Common myeloid progenitor, CD34-positive (primary cell): ENCODE measurements at regions not wholly inside any gene's neighbourhood (a gene's known extent, or its start where the extent isn't known, plus 50 kb on each side); places are given as distances from the start of the nearest gene placed in this dataset.

Source experiments
- CTCF ChIA-PET: fragments of 350-600 bp; sonication (Branson Sonifier 250); formaldehyde crosslinking; loops from one replicate; lab custom pipeline; 2021; ENCODE audit warnings: antibody characterized with exemption; lab: Charles Lee
- POLR2A ChIA-PET: fragments of 350-600 bp; sonication (Branson Sonifier 250); formaldehyde crosslinking; loops from one replicate; lab custom pipeline; 2021; ENCODE audit warnings: antibody characterized with exemption; lab: Charles Lee
- DNase-seq, 3 donors: peaks; one replicate each; pipeline versions ENCODE4 v3.0.0 to v3.0.0-alpha.2; 2013
- H3K27ac ChIP-seq, 2 experiments: 1 replicate in 1 of 2; 2 replicates in 1 of 2; pipeline ENCODE4 v1.7.0; 2013; ENCODE audit warnings: inconsistent platforms in 2 of 2, low read length in 2 of 2, mild to moderate bottlenecking in 2 of 2, low read depth in 1 of 2, moderate library complexity in 1 of 2; ENCODE audit not compliant: severe bottlenecking in 2 of 2, insufficient read depth in 1 of 2, poor library complexity in 1 of 2
- H3K27me3 ChIP-seq, 5 experiments: replicated peaks in 2 of 5; 1 replicate in 3 of 5; 2 replicates in 2 of 5; pipeline versions ENCODE4 v1.6.1 to v1.7.0; 2013; ENCODE audit warnings: low read length in 4 of 5, mild to moderate bottlenecking in 2 of 5, moderate library complexity in 2 of 5, inconsistent platforms in 1 of 5; ENCODE audit not compliant: insufficient read depth in 5 of 5, control insufficient read depth in 4 of 5
- H3K36me3 ChIP-seq, 4 experiments: 1 replicate in 2 of 4; 2 replicates in 2 of 4; pipeline versions ENCODE4 v1.6.1 to v1.7.0; 2013; ENCODE audit warnings: low read length in 3 of 4, control low read depth in 1 of 4, mild to moderate bottlenecking in 1 of 4; ENCODE audit not compliant: control insufficient read depth in 4 of 4, insufficient read depth in 4 of 4
- H3K4me1 ChIP-seq, 4 experiments: 1 replicate in 3 of 4; 2 replicates in 1 of 4; pipeline versions ENCODE4 v1.6.1 to v1.7.1; 2013; ENCODE audit warnings: low read length in 3 of 4, mild to moderate bottlenecking in 3 of 4, control low read depth in 1 of 4, inconsistent platforms in 1 of 4, moderate library complexity in 1 of 4; ENCODE audit not compliant: control insufficient read depth in 4 of 4, insufficient read depth in 4 of 4; ENCODE audit errors: control extremely low read depth in 1 of 4
- H3K4me3 ChIP-seq, 7 experiments: 1 replicate in 4 of 7; 2 replicates in 3 of 7; pipeline versions ENCODE4 v1.5.1 to v1.7.0; 2013; ENCODE audit warnings: mild to moderate bottlenecking in 7 of 7, low read length in 6 of 7, moderate library complexity in 6 of 7, inconsistent platforms in 2 of 7, low read depth in 2 of 7, control low read depth in 1 of 7; ENCODE audit not compliant: insufficient read depth in 4 of 7, control insufficient read depth in 1 of 7; ENCODE audit errors: extremely low read depth in 1 of 7
- H3K9me3 ChIP-seq, 5 experiments: 1 replicate in 4 of 5; 2 replicates in 1 of 5; pipeline versions ENCODE4 v1.6.1 to v1.7.1; 2013; ENCODE audit warnings: low read length in 4 of 5, mild to moderate bottlenecking in 2 of 5, inconsistent platforms in 1 of 5, low read depth in 1 of 5, moderate library complexity in 1 of 5; ENCODE audit not compliant: control insufficient read depth in 4 of 5, insufficient read depth in 2 of 5; ENCODE audit errors: control extremely low read depth in 1 of 5
- WGBS: methylation state at CpG from one replicate; pipeline ENCODE4 v1.1.5; 2013; ENCODE audit not compliant: insufficient coverage; 5-methylcytosine and 5-hydroxymethylcytosine counted together

DNA sequence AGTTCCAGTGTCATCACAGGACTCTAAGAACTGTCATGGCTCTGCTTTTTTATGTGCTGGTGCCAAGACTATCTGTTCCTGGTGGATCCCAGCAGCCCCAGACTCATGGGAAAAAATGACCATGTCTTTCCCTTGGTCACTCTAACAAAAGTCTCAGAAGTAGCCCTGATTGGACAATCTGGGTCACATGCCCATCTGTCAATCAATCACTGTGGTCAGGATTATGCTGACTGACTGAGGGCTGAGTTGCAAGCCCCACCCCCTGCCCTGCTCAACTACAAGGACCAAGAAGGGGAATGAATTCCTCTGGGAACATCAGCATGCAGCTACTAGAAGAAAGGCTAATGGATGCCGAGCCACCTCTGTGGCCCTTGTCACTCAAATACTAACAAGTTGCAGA lies 91.6 kb downstream of the EDN3 start:
- H3K36me3 ChIP-seq = no peaks in the 10 kb centered on the region
- H3K4me3 ChIP-seq = no peak overlapping the region
- H3K4me1 ChIP-seq = peaks cover 0 to 4% (median 0%) of the 10 kb centered on the region in 4 experiments
- ChIA-PET CTCF (interaction anchor here (2.4 kb wide), 1 partner anchor 13 kb away, joined by 7 read pairs; no protein-coding TSS in a partner anchor), POLR2A (no interaction called here)
- DNase-seq = no peak
- no CpG with 5 or more reads among the region's 1 CpG for WGBS
- no peak overlapping the region for H3K27ac ChIP-seq
- no peaks in the 10 kb centered on the region for H3K9me3 ChIP-seq
- H3K27me3 ChIP-seq = peaks cover 0 to 10% (median 0%) of the 10 kb centered on the region in 5 experiments

DNA sequence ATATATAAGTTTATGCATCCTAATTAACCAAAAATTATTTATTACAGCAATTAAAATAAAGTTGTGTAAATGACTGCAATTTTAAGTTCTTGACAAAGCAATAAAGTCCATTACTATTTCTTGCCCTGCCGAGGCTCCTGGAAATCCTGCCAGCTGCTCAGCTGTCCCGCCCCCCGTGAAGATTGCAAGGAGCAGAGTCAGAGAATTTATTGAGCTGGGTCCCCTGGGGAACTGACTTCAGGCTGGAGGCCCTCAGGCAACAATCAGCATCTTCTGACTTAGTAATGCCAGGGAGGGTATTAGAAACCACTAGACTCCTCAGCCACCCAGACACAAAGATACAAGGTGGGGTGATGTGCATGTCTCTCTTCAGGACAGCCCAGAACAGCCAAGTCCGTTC lies 92.3 kb downstream of the EDN3 start:
- ChIA-PET POLR2A (no interaction called here), CTCF (interaction anchor here (2.4 kb wide), 1 partner anchor 12 kb away, joined by 7 read pairs; no protein-coding TSS in a partner anchor)

DNA sequence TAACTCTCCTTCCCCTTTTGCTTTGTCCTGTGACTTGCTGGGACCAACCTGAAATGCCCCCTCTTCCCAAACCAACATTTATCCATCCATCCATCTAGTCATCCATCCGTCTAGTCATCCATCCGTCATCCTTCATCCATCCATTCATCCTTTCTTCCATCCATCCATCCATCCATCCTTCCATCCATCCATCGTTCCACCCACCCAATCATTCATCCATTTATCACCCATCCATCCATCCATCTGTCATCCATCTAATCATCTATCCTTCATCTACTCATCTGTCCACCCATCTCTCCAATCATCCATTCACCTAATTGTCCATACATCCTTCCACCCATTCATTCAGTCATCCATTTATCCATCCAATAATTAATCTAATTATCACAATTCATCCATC lies 92.7 kb downstream of the EDN3 start:
- DNase-seq = no peak
- POLR2A ChIA-PET = no interaction called here
- 94% methylated on average over 3 of the region's 3 CpGs for WGBS
- no peak overlapping the region for H3K4me3 ChIP-seq
- CTCF ChIA-PET = no interaction called here
- no peaks in the 10 kb centered on the region for H3K36me3 ChIP-seq
- H3K9me3 ChIP-seq = no peaks in the 10 kb centered on the region
- peaks cover 0 to 14% (median 0%) of the 10 kb centered on the region in 5 experiments for H3K27me3 ChIP-seq
- no peak overlapping the region for H3K27ac ChIP-seq
- no peaks in the 10 kb centered on the region for H3K4me1 ChIP-seq

More for the DNA sequence above, 92.3 kb downstream of the EDN3 start:
- Histone ChIP-seq H3K9me3 (no peaks in the 10 kb centered on the region), H3K4me1 (no peaks in the 10 kb centered on the region), H3K27ac (no peak overlapping the region), H3K4me3 (no peak overlapping the region), H3K36me3 (no peaks in the 10 kb centered on the region), H3K27me3 (peaks cover 0 to 10% (median 0%) of the 10 kb centered on the region in 5 experiments)
- 70% methylated on average over 4 of the region's 4 CpGs for WGBS
- no peak for DNase-seq

DNA sequence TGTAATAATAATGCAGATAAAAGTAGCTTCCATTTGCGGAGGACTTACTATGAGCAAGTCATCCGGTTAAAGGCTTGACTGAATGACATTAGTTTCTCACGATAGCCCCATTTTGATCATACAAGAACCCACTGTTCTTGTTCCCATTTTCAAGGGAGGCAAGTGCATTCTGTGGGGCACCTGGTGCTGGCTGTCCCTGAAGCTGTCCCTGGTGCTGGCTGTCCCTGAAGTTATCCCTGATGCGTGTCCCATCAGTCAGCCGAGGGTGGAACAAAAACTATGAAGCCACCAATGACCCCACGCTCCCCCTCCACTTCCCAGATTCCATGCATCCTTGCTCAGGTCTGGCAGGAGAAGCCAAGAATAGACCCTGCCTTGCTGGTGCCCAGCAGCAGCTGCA lies 95.3 kb downstream of the EDN3 start:
- POLR2A ChIA-PET = no interaction called here
- H3K4me1 ChIP-seq = peaks cover 0 to 5% (median 2%) of the 10 kb centered on the region in 4 experiments
- CTCF ChIA-PET = interaction anchor here (2.7 kb wide), 1 partner anchor 9 kb away, joined by 11 read pairs; no protein-coding TSS in a partner anchor
- no peak overlapping the region for H3K27ac ChIP-seq
- no peaks in the 10 kb centered on the region for H3K9me3 ChIP-seq
- H3K36me3 ChIP-seq = no peaks in the 10 kb centered on the region
- H3K27me3 ChIP-seq = peaks cover 0 to 40% (median 6%) of the 10 kb centered on the region in 5 experiments
- DNase-seq = no peak
- H3K4me3 ChIP-seq = no peak overlapping the region
- 86% methylated on average over 2 of the region's 6 CpGs for WGBS

DNA sequence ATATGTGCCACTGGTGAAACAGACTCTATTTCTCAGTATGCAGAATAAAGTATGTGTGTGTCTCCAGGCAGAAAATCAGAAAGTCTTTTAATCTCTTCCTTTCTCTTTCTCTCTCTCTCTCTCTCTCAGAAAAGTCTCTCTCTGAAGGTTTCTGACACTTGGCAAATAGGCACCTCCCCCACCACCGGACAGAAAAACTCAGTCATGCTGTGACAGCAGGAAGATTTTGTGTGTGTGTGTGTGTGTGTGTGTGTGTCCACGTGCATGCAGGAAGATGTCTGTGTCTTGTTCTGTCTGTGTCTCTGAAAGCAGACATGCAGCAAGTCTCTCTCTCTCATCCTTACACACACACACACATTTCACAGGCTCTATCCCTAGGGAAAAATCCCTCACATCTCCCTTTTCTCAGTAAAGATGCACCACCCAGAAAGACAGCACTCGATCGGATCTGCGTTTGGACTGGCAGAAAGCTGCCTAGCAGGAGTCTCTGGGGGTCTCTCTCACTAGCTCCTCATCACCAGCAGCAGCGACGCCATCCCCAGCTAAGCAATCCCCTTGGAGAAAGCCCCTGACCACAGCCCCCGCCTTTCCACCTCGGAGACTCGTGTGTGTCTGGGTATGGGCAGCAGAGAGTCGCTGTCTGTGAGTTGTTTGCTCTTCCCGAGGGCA lies 98.3 kb downstream of the EDN3 start:
- Histone ChIP-seq H3K4me1 (peaks cover 1 to 20% (median 15%) of the 10 kb centered on the region in 4 experiments), H3K27ac (no peak overlapping the region), H3K4me3 (no peak overlapping the region), H3K36me3 (no peaks in the 10 kb centered on the region), H3K9me3 (no peaks in the 10 kb centered on the region), H3K27me3 (peaks cover 0 to 65% (median 16%) of the 10 kb centered on the region in 5 experiments)
- ChIA-PET POLR2A (no interaction called here), CTCF (no interaction called here)
- peak; percentile 28 to 80 (median 65) for DNase-seq
- 65% methylated on average over 10 of the region's 12 CpGs for WGBS

DNA sequence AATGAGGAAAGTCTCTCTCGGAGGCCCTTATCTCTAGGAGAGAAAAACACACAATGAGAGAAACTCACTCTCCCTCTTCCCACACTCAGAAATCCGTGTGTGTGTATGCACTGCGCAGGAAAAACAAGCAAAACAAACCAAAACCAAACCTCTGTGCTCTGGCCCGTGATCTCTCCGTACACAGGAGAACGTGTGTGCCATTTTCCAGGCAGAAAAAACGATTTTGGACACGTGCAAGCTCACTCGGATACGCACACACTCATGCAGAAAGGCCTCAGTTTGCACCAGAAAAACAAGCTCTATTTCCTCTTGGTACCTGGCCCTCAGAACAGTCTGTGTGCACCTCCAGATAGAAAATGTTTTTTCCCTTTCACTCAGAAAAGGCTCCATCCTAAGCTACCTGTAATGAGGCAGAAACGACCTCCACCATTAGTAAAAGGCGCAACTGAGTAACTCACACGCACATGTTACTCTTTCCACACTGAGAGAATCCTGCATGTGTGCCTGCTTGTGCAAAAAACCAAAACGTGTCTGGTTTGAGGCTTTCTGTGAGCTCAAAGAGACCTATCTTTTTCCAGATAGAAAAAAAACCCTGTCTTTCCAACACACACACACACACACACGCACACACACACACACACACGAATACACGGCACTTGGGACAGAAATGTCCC lies 99.2 kb downstream of the EDN3 start:
- WGBS = 78% methylated on average over 14 of the region's 17 CpGs
- H3K9me3 ChIP-seq = no peaks in the 10 kb centered on the region
- ChIA-PET CTCF (no interaction called here), POLR2A (no interaction called here)
- H3K4me1 ChIP-seq = peaks cover 1 to 22% (median 17%) of the 10 kb centered on the region in 4 experiments
- H3K27ac ChIP-seq = no peak overlapping the region
- peaks cover 0 to 68% (median 16%) of the 10 kb centered on the region in 5 experiments for H3K27me3 ChIP-seq
- H3K36me3 ChIP-seq = no peaks in the 10 kb centered on the region
- DNase-seq = no peak
- no peak overlapping the region for H3K4me3 ChIP-seq

DNA sequence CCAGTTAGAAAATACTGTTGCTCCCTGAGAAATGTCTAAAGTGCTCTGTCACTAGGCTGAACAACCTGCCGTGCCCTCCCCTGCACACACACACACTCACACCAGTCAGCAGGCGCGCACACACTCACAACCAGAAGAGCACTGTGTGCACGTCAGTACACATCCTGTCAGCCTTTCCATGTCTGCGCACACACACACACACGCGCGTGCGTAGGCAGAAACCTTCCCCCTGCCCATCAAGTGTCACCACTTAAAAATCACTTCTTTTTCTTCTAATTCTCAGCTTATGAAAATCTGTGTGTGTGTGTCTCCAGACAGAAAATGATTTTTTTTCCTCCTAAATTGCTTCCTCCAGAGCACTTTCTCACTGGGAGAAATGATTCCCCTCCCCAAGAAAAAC lies 100.3 kb downstream of the EDN3 start:
- ChIA-PET POLR2A (no interaction called here), CTCF (no interaction called here)
- H3K27me3 ChIP-seq = peaks cover 0 to 79% (median 27%) of the 10 kb centered on the region in 5 experiments

More for the DNA sequence above, 100.3 kb downstream of the EDN3 start:
- WGBS = 42% methylated on average over 3 of the region's 9 CpGs
- H3K4me1 ChIP-seq = peaks cover 1 to 22% (median 17%) of the 10 kb centered on the region in 4 experiments
- no peak overlapping the region for H3K4me3 ChIP-seq
- H3K27ac ChIP-seq = no peak overlapping the region
- H3K9me3 ChIP-seq = no peaks in the 10 kb centered on the region
- DNase-seq = peak in 2 of 3 donors; percentile 51 to 66
- no peaks in the 10 kb centered on the region for H3K36me3 ChIP-seq
